K562 (cell line): ENCODE measurements at regions not wholly inside any gene's neighbourhood (a gene's known extent, or its start where the extent isn't known, plus 50 kb on each side); places are given as distances from the start of the nearest gene placed in this dataset.

Experiments used
- ATAC-seq: fragments of 200-7000 bp; cut with Tn5 transposase; 3 replicates; pipeline ENCODE4 v1.9.1; 2020; ENCODE audit warnings: moderate library complexity
- BruUV-seq: library from RNA; stranded (reverse); fragments of 400-500 nt; replicated peaks from 2 replicates; lab custom pipeline; 2021; lab: Mats Ljungman, UMichigan
- CTCF ChIA-PET: fragments of 300-600 bp; formaldehyde crosslinking; extraction: SDS; loops from one replicate; lab custom pipeline; 2021; ENCODE audit warnings: low intra/inter-chr PET ratio; lab: Yijun Ruan, JAX
- POLR2A ChIA-PET: fragments of 300-600, 350-650 bp; sonication (Branson Sonifier 250); formaldehyde crosslinking; extraction: SDS; loops from one replicate; lab custom pipeline; 2021; ENCODE audit warnings: antibody characterized with exemption, inconsistent platforms; lab: Yijun Ruan, JAX
- DNase-seq, 4 experiments: peaks; one replicate each; pipeline versions ENCODE4 v3.0.0 to v3.0.0-alpha.2; 2011 to 2018; ENCODE audit warnings: low spot score in 3 of 4, mixed read lengths in 3 of 4; ENCODE audit errors: extremely low read depth in 1 of 4
- FAIRE-seq: peaks from 2 replicates; lab custom pipeline; 2011; peaks lifted over from hg19 to GRCh38; lab: Jason Lieb, UNC
- H2AFZ ChIP-seq: 2 replicates; pipeline ENCODE4 v1.6.0; 2011; ENCODE audit warnings: low read depth, low read length, control low read depth, inconsistent platforms
- H3K27ac ChIP-seq: fragments of 200-600 bp; 3 replicates; pipeline ENCODE4 v1.8.0; 2011; ENCODE audit warnings: low read depth, mild to moderate bottlenecking, control low read depth, inconsistent platforms, low read length, moderate library complexity, mixed read lengths; ENCODE audit errors: extremely low read depth
- H3K27me3 ChIP-seq, 2 experiments: fragments of 300-600 bp in 1 of 2; 2 replicates in 1 of 2; 3 replicates in 1 of 2; pipeline versions ENCODE4 v1.6.0 to v1.8.0; 2011; ENCODE audit warnings: inconsistent platforms in 2 of 2, low read length in 2 of 2, mild to moderate bottlenecking in 1 of 2, mixed read lengths in 1 of 2, moderate library complexity in 1 of 2; ENCODE audit not compliant: control insufficient read depth in 2 of 2, insufficient read depth in 2 of 2
- H3K36me3 ChIP-seq: fragments of 300-600 bp; 3 replicates; pipeline ENCODE4 v1.8.0; 2011; ENCODE audit warnings: mild to moderate bottlenecking, low read length, inconsistent platforms; ENCODE audit not compliant: control insufficient read depth, insufficient read depth
- H3K4me1 ChIP-seq, 2 experiments: fragments of 200-600 bp in 1 of 2; replicated peaks in 1 of 2; 2 replicates in 1 of 2; 3 replicates in 1 of 2; pipeline versions ENCODE4 v1.5.1 to v1.8.0; 2011; ENCODE audit warnings: inconsistent platforms in 2 of 2, low read length in 2 of 2, mild to moderate bottlenecking in 1 of 2, mixed read lengths in 1 of 2, moderate library complexity in 1 of 2; ENCODE audit not compliant: control insufficient read depth in 2 of 2, insufficient read depth in 2 of 2
- H3K4me2 ChIP-seq: 2 replicates; pipeline ENCODE4 v1.6.1; 2011; ENCODE audit warnings: low read length, control low read depth, inconsistent platforms, mixed read lengths; ENCODE audit not compliant: insufficient read depth
- H3K4me3 ChIP-seq: fragments of 200-600 bp; sonication (generic), shearing (Covaris generic); 2 replicates; pipeline ENCODE4 v1.5.1; 2016; ENCODE audit warnings: control low read depth, inconsistent platforms
- H3K79me2 ChIP-seq: fragments of 200-600 bp; 3 replicates; pipeline ENCODE4 v1.8.0; 2011; ENCODE audit warnings: low read length, inconsistent platforms; ENCODE audit not compliant: control insufficient read depth, insufficient read depth
- H3K9ac ChIP-seq, 2 experiments: 2 replicates each; pipeline versions ENCODE4 v1.6.0 to v1.6.1; 2011; ENCODE audit warnings: low read depth in 2 of 2, low read length in 2 of 2, control low read depth in 1 of 2, inconsistent platforms in 1 of 2, mild to moderate bottlenecking in 1 of 2, mixed read lengths in 1 of 2; ENCODE audit not compliant: insufficient read depth in 1 of 2
- H3K9me1 ChIP-seq: one replicate; pipeline ENCODE4 v1.6.0; 2011; ENCODE audit warnings: inconsistent platforms, mild to moderate bottlenecking, low read length, moderate library complexity; ENCODE audit not compliant: control insufficient read depth, insufficient read depth
- H3K9me3 ChIP-seq: replicated peaks from 2 replicates; pipeline ENCODE4 v1.5.1; 2011; ENCODE audit warnings: low read depth, low read length, inconsistent platforms; ENCODE audit not compliant: control insufficient read depth, insufficient read depth
- H4K20me1 ChIP-seq: replicated peaks from 2 replicates; pipeline ENCODE4 v1.6.1; 2011; ENCODE audit warnings: low read length, inconsistent platforms, mixed read lengths; ENCODE audit not compliant: control insufficient read depth, insufficient read depth
- C11orf30 ChIP-seq: fragments of 450-650 bp; IDR thresholded peaks from 2 replicates; pipeline ENCODE4 v1.6.1; 2016; ENCODE audit warnings: low read depth, mild to moderate bottlenecking
- CEBPZ ChIP-seq: fragments of 150-350 bp; IDR thresholded peaks from 2 replicates; pipeline ENCODE4 v1.6.1; 2014; ENCODE audit warnings: low read depth, mild to moderate bottlenecking, low read length, borderline replicate concordance
- MAFF ChIP-seq: IDR thresholded peaks from 2 replicates; pipeline ENCODE4 v1.6.1; 2012; ENCODE audit warnings: low read length, improper control_type of control experiment
- NRF1 ChIP-seq, 2 experiments: fragments of 450-650 bp; IDR thresholded peaks in 1 of 2; conservative IDR thresholded peaks in 1 of 2; 2 replicates each; pipeline ENCODE4 v1.6.1; 2014; ENCODE audit warnings: mild to moderate bottlenecking in 2 of 2
- ZBTB40 ChIP-seq, 2 experiments: fragments of 450-650 bp in 1 of 2; sonication (generic) in 1 of 2; formaldehyde crosslinking in 1 of 2; IDR thresholded peaks; 2 replicates each; pipeline versions ENCODE4 v1.7.1 to v1.9.0; 2016 to 2022; ENCODE audit warnings: inconsistent platforms in 1 of 2, mild to moderate bottlenecking in 1 of 2, missing genetic modification reagents in 1 of 2
- WGBS: fragments of 100-300 bp; shearing (Covaris generic); methylation state at CpG from one replicate; pipeline ENCODE4 v1.1.6; 2016; ENCODE audit warnings: low coverage, mixed read lengths; ENCODE audit not compliant: insufficient coverage; ENCODE audit errors: missing lambda C conversion rate; 5-methylcytosine and 5-hydroxymethylcytosine counted together
- in situ Hi-C: fragments of 300-500 bp; cut with MboI; formaldehyde crosslinking; loops from 4 replicates; pipeline ENCODE4 v1.15.0; 2018; ENCODE audit warnings: inconsistent platforms, mixed read lengths
- intact Hi-C: fragments of 100-400 bp; cut with micrococcal nuclease; formaldehyde crosslinking; loops from 2 replicates; pipeline ENCODE4 v1.14.2; 2022
- TF ChIP-seq, protein P1 (sequence below), 2 experiments: IDR thresholded peaks; 2 replicates each; pipeline ENCODE4 v1.6.1; 2012; ENCODE audit warnings: improper control_type of control experiment in 2 of 2, low read depth in 2 of 2, low read length in 2 of 2, borderline replicate concordance in 1 of 2

DNA sequence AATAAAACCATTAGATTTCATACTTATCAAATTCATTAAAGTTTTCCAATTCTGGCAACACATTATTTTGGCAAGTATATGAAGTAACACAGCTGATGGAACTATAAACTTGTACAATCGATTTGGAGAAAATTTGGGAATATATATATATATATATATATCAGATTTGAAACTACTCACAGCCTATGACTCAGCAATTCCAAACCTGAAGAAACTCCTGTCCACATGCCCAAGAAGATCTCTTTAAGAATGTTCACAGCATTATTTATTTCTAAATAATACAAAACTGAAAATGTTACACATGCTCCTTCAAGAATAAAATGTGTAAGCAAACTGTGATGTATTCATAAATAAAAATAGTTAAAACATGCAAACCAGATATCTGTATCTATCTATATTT lies 270.1 kb downstream of the TFAP2A start:
- ChIA-PET POLR2A (interaction anchor here (0.6 kb wide), 1 partner anchor 22 kb away, joined by 3 read pairs; no protein-coding TSS in a partner anchor), CTCF (no interaction called here)
- Histone ChIP-seq H3K4me1 (no peaks in the 10 kb centered on the region), H3K9me3 (no peaks in the 10 kb centered on the region), H2AFZ (no peak overlapping the region), H3K9ac (no peak overlapping the region), H3K27ac (no peak overlapping the region), H3K4me3 (no peak overlapping the region), H3K79me2 (no peaks in the 10 kb centered on the region), H3K4me2 (no peak overlapping the region), H3K27me3 (peaks cover 0 to 4% of the 10 kb centered on the region in 2 experiments; a peak in 1 of 5 replicates), H4K20me1 (no peaks in the 10 kb centered on the region), H3K36me3 (no peaks in the 10 kb centered on the region), H3K9me1 (no peaks in the 10 kb centered on the region)
- FAIRE-seq (no peak), DNase-seq (peak in 1 of 4 experiments; percentile 15), ATAC-seq (no peak)
- BruUV-seq, result no TSS peak
- WGBS, result 0% methylated on average over 1 of the region's 1 CpG
- intact Hi-C loops (loop anchor here (5.0 kb wide), 1 partner anchor 258 kb away; no protein-coding TSS in a partner anchor), in situ Hi-C loops (no loop called here)
- peak; percentile 75 for TF ChIP-seq C11orf30
- TF ChIP-seq MAFF, result peak; percentile 74; the same call in 1 of the 2 replicates
- TF ChIP-seq CEBPZ, result no peak
- TF ChIP-seq NRF1 (conservative IDR thresholded peaks at IDR 0.05 in 1 of 2, IDR thresholded peaks at IDR 0.05 in 1 of 2), result no peak
- TF ChIP-seq, protein P1, sequence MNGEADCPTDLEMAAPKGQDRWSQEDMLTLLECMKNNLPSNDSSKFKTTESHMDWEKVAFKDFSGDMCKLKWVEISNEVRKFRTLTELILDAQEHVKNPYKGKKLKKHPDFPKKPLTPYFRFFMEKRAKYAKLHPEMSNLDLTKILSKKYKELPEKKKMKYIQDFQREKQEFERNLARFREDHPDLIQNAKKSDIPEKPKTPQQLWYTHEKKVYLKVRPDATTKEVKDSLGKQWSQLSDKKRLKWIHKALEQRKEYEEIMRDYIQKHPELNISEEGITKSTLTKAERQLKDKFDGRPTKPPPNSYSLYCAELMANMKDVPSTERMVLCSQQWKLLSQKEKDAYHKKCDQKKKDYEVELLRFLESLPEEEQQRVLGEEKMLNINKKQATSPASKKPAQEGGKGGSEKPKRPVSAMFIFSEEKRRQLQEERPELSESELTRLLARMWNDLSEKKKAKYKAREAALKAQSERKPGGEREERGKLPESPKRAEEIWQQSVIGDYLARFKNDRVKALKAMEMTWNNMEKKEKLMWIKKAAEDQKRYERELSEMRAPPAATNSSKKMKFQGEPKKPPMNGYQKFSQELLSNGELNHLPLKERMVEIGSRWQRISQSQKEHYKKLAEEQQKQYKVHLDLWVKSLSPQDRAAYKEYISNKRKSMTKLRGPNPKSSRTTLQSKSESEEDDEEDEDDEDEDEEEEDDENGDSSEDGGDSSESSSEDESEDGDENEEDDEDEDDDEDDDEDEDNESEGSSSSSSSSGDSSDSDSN (IDR thresholded peaks at IDR 0.05; ENCODE audit: borderline replicate concordance in 1 of 2, low read depth in 2 of 2, low read length in 2 of 2), result no peak
- TF ChIP-seq ZBTB40 (IDR thresholded peaks at IDR 0.05), result no peak
- TF ChIP-seq ZBTB40 (CRISPR knock-in tag; IDR thresholded peaks at IDR 0.05), result no peak
